SHP77 treated with DMSO at 0.1 percent for 48 hours (cell line): ENCODE measurements at regions not wholly inside any gene's neighbourhood (a gene's known extent, or its start where the extent isn't known, plus 50 kb on each side); places are given as distances from the start of the nearest gene placed in this dataset.

Experiments used
- DNase-seq: peaks from one replicate; lab custom pipeline; 2025; lab: John Stamatoyannopoulos, UW

- no peak for DNase-seq
Measured at GRCh38 chr2:43171789-43172188, 54.6 kb downstream of the ZFP36L2 start.

- no peak for DNase-seq
Measured at GRCh38 chr2:43170405-43171105, 55.9 kb downstream of the ZFP36L2 start.

GRCh38 chr2:43169987-43170386 is 56.4 kb downstream of the ZFP36L2 start:
- DNase-seq = no peak

- no peak for DNase-seq
Measured at GRCh38 chr2:43169099-43169945, 57.1 kb downstream of the ZFP36L2 start.

- no peak for DNase-seq
Measured at GRCh38 chr2:43168016-43168369, 58.4 kb downstream of the ZFP36L2 start.

- no peak for DNase-seq
Measured at GRCh38 chr2:43165378-43166069, 60.9 kb downstream of the ZFP36L2 start.

GRCh38 chr2:43164686-43165085 is 61.7 kb downstream of the ZFP36L2 start:
- no peak for DNase-seq

GRCh38 chr2:43163584-43164270 is 62.7 kb downstream of the ZFP36L2 start:
- DNase-seq = no peak

GRCh38 chr2:43162511-43162776 is 64.0 kb downstream of the ZFP36L2 start:
- no peak for DNase-seq

GRCh38 chr2:43161650-43162510 is 64.5 kb downstream of the ZFP36L2 start:
- no peak for DNase-seq

- DNase-seq = no peak
Measured at GRCh38 chr2:43160778-43161177, 65.6 kb downstream of the ZFP36L2 start.

- no peak for DNase-seq
Measured at GRCh38 chr2:43159797-43160196, 66.6 kb downstream of the ZFP36L2 start.

- no peak for DNase-seq
Measured at GRCh38 chr2:43158259-43158880, 68.0 kb downstream of the ZFP36L2 start.

GRCh38 chr2:43157506-43158246 is 68.7 kb downstream of the ZFP36L2 start:
- DNase-seq = no peak

GRCh38 chr2:43155851-43156411 is 70.5 kb downstream of the ZFP36L2 start:
- DNase-seq = no peak

- no peak for DNase-seq
Measured at GRCh38 chr2:43154685-43155084, 71.7 kb downstream of the ZFP36L2 start.

GRCh38 chr2:43152741-43153647 is 73.4 kb downstream of the ZFP36L2 start:
- DNase-seq = no peak

- no peak for DNase-seq
Measured at GRCh38 chr2:43152186-43152585, 74.2 kb downstream of the ZFP36L2 start.
